ENCODE measurements at regions not wholly inside any gene's neighbourhood (a gene's known extent, or its start where the extent isn't known, plus 50 kb on each side); places are given as distances from the start of the nearest gene placed in this dataset.

DNA sequence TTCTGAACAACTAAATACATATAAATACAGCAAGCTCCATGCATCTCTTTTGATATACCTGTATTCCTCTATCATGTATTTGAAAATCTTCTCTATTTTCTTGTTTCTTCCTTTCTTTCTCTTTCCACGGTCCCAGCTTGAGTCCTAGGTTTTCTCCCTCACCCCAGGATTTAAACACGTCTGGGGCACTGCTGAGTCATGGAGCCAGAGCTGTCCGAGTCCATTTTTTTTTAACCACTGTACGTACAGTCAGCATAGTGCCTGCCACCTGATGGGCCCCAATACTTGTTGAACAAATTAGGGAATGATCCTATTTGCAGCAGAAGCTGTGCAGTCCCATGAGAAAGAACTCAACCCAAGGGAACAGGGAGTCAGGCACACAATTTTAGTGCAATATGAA is 158.1 kb downstream of the ATP23 start:
- Histone ChIP-seq H3K4me3 (ENCODE audit: low read depth in 1 of 3, low read length in 3 of 3) (no peak overlapping the region), H3K9ac (ENCODE audit: low read depth in 1 of 2, low read length in 2 of 2) (no peak overlapping the region), H3K27ac (ENCODE audit: low read depth in 1 of 2, low read length in 2 of 2) (no peak overlapping the region), H3K4me1 (ENCODE audit: control insufficient read depth in 4 of 4, insufficient read depth in 4 of 4, low read length in 3 of 4) (no peaks in the 10 kb centered on the region), H3K9me3 (ENCODE audit: control insufficient read depth in 4 of 4, low read length in 3 of 4) (peaks cover 0 to 5% (median 3%) of the 10 kb centered on the region in 4 donors), H3K36me3 (ENCODE audit: control insufficient read depth in 4 of 4, insufficient read depth in 3 of 4, low read depth in 1 of 4, low read length in 3 of 4) (no peaks in the 10 kb centered on the region), H3K27me3 (ENCODE audit: control insufficient read depth in 4 of 4, insufficient read depth in 4 of 4, low read length in 3 of 4) (no peaks in the 10 kb centered on the region)
- TF ChIP-seq, protein P1, sequence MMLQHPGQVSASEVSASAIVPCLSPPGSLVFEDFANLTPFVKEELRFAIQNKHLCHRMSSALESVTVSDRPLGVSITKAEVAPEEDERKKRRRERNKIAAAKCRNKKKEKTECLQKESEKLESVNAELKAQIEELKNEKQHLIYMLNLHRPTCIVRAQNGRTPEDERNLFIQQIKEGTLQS (IDR thresholded peaks at IDR 0.05): no peak
- no peak for TF ChIP-seq EGR1 (IDR thresholded peaks at IDR 0.05; ENCODE audit: low read depth in 2 of 2)
- no peak for TF ChIP-seq RXRA (IDR thresholded peaks at IDR 0.05)
- TF ChIP-seq, protein P2, sequence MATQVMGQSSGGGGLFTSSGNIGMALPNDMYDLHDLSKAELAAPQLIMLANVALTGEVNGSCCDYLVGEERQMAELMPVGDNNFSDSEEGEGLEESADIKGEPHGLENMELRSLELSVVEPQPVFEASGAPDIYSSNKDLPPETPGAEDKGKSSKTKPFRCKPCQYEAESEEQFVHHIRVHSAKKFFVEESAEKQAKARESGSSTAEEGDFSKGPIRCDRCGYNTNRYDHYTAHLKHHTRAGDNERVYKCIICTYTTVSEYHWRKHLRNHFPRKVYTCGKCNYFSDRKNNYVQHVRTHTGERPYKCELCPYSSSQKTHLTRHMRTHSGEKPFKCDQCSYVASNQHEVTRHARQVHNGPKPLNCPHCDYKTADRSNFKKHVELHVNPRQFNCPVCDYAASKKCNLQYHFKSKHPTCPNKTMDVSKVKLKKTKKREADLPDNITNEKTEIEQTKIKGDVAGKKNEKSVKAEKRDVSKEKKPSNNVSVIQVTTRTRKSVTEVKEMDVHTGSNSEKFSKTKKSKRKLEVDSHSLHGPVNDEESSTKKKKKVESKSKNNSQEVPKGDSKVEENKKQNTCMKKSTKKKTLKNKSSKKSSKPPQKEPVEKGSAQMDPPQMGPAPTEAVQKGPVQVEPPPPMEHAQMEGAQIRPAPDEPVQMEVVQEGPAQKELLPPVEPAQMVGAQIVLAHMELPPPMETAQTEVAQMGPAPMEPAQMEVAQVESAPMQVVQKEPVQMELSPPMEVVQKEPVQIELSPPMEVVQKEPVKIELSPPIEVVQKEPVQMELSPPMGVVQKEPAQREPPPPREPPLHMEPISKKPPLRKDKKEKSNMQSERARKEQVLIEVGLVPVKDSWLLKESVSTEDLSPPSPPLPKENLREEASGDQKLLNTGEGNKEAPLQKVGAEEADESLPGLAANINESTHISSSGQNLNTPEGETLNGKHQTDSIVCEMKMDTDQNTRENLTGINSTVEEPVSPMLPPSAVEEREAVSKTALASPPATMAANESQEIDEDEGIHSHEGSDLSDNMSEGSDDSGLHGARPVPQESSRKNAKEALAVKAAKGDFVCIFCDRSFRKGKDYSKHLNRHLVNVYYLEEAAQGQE (IDR thresholded peaks at IDR 0.05): no peak
- TF ChIP-seq, protein P3, sequence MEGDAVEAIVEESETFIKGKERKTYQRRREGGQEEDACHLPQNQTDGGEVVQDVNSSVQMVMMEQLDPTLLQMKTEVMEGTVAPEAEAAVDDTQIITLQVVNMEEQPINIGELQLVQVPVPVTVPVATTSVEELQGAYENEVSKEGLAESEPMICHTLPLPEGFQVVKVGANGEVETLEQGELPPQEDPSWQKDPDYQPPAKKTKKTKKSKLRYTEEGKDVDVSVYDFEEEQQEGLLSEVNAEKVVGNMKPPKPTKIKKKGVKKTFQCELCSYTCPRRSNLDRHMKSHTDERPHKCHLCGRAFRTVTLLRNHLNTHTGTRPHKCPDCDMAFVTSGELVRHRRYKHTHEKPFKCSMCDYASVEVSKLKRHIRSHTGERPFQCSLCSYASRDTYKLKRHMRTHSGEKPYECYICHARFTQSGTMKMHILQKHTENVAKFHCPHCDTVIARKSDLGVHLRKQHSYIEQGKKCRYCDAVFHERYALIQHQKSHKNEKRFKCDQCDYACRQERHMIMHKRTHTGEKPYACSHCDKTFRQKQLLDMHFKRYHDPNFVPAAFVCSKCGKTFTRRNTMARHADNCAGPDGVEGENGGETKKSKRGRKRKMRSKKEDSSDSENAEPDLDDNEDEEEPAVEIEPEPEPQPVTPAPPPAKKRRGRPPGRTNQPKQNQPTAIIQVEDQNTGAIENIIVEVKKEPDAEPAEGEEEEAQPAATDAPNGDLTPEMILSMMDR (IDR thresholded peaks at IDR 0.05; ENCODE audit: low read depth, low read length, missing input control): no peak
- no peak for DNase-seq (ENCODE audit: low spot score)
- WGBS: 72% methylated on average over 4 of the region's 4 CpGs

DNA sequence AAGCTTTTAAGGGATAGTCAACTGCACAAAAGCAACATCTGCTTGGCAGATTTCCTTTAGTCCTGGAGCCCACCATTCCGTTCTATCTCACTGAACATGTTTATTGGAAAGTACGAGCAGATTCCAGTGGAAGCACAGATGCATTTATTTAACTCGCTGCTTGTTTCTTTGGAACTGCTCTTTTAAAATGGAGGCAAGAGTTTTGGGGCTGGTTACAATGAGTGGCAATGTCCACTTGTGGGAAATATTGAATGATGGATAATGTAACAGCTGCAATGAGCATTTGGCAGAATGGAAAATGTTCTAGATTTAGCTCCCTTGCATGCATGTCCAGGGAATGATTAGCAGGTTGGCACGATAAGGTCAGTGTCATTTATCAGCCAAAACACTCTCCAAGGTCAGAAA is 163.0 kb downstream of the ATP23 start:
- no peak overlapping the region for H3K4me3 ChIP-seq (ENCODE audit: low read depth in 1 of 3, low read length in 3 of 3)
- peaks cover 0 to 5% (median 3%) of the 10 kb centered on the region in 4 donors for H3K9me3 ChIP-seq (ENCODE audit: control insufficient read depth in 4 of 4, low read length in 3 of 4)
- no peak overlapping the region for H3K9ac ChIP-seq (ENCODE audit: low read depth in 1 of 2, low read length in 2 of 2)
- no peaks in the 10 kb centered on the region for H3K36me3 ChIP-seq (ENCODE audit: control insufficient read depth in 4 of 4, insufficient read depth in 3 of 4, low read depth in 1 of 4, low read length in 3 of 4)
- H3K4me1 ChIP-seq (ENCODE audit: control insufficient read depth in 4 of 4, insufficient read depth in 4 of 4, low read length in 3 of 4): no peaks in the 10 kb centered on the region
- WGBS: 58% methylated on average over 4 of the region's 4 CpGs
- TF ChIP-seq RAD21 (IDR thresholded peaks at IDR 0.05) (no peak), GABPA (IDR thresholded peaks at IDR 0.05 in 1 of 2, conservative IDR thresholded peaks at IDR 0.05 in 1 of 2) (no peak), EGR1 (IDR thresholded peaks at IDR 0.05; ENCODE audit: low read depth in 2 of 2) (no peak), TAF1 (conservative IDR thresholded peaks at IDR 0.05) (no peak), HNF4A (conservative IDR thresholded peaks at IDR 0.05) (no peak), YY1 (IDR thresholded peaks at IDR 0.05) (no peak), RXRA (IDR thresholded peaks at IDR 0.05) (no peak), JUND (IDR thresholded peaks at IDR 0.05) (no peak), HNF4G (IDR thresholded peaks at IDR 0.05) (no peak), FOXA1 (IDR thresholded peaks at IDR 0.05) (no peak), SP1 (IDR thresholded peaks at IDR 0.05) (no peak), FOXA2 (IDR thresholded peaks at IDR 0.05) (no peak)
- TF ChIP-seq, protein P4, sequence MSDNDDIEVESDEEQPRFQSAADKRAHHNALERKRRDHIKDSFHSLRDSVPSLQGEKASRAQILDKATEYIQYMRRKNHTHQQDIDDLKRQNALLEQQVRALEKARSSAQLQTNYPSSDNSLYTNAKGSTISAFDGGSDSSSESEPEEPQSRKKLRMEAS (IDR thresholded peaks at IDR 0.05): no peak
- TF ChIP-seq, protein P5, sequence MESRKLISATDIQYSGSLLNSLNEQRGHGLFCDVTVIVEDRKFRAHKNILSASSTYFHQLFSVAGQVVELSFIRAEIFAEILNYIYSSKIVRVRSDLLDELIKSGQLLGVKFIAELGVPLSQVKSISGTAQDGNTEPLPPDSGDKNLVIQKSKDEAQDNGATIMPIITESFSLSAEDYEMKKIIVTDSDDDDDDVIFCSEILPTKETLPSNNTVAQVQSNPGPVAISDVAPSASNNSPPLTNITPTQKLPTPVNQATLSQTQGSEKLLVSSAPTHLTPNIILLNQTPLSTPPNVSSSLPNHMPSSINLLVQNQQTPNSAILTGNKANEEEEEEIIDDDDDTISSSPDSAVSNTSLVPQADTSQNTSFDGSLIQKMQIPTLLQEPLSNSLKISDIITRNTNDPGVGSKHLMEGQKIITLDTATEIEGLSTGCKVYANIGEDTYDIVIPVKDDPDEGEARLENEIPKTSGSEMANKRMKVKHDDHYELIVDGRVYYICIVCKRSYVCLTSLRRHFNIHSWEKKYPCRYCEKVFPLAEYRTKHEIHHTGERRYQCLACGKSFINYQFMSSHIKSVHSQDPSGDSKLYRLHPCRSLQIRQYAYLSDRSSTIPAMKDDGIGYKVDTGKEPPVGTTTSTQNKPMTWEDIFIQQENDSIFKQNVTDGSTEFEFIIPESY (IDR thresholded peaks at IDR 0.05): no peak
- TF ChIP-seq, protein P1 (IDR thresholded peaks at IDR 0.05): no peak
- TF ChIP-seq, protein P2 (IDR thresholded peaks at IDR 0.05): no peak
- TF ChIP-seq, protein P3 (IDR thresholded peaks at IDR 0.05; ENCODE audit: low read depth, low read length, missing input control): no peak
- H3K27ac ChIP-seq (ENCODE audit: low read depth in 1 of 2, low read length in 2 of 2): no peak overlapping the region
- no peaks in the 10 kb centered on the region for H3K27me3 ChIP-seq (ENCODE audit: control insufficient read depth in 4 of 4, insufficient read depth in 4 of 4, low read length in 3 of 4)
- no peak for DNase-seq (ENCODE audit: low spot score)

Data from liver (tissue), 8 donors.